H9 (cell line): ENCODE measurements at regions not wholly inside any gene's neighbourhood (a gene's known extent, or its start where the extent isn't known, plus 50 kb on each side); places are given as distances from the start of the nearest gene placed in this dataset.

Experiments used
- DNase-seq: peaks from one replicate; pipeline ENCODE4 v3.0.0-alpha.2; 2017
- H2AFZ ChIP-seq: one replicate; pipeline ENCODE4 v1.6.1; 2013; ENCODE audit warnings: mild to moderate bottlenecking, low read length, control low read depth, moderate library complexity
- H2AK5ac ChIP-seq: 2 replicates; pipeline ENCODE4 v1.6.1; 2013; ENCODE audit warnings: low read length, control low read depth, mixed read lengths; ENCODE audit not compliant: insufficient read length
- H2BK120ac ChIP-seq: one replicate; pipeline ENCODE4 v1.6.1; 2013; ENCODE audit warnings: low read depth, mild to moderate bottlenecking, low read length, control low read depth, inconsistent platforms; ENCODE audit not compliant: poor library complexity, severe bottlenecking
- H2BK12ac ChIP-seq: 2 replicates; pipeline ENCODE4 v1.6.1; 2013; ENCODE audit warnings: low read length, control low read depth, mixed read lengths, low read depth; ENCODE audit not compliant: insufficient read length
- H2BK15ac ChIP-seq: 2 replicates; pipeline ENCODE4 v1.6.1; 2013; ENCODE audit warnings: low read depth, low read length, control low read depth
- H2BK20ac ChIP-seq: one replicate; pipeline ENCODE4 v1.6.1; 2013; ENCODE audit warnings: low read depth, mild to moderate bottlenecking, low read length, control low read depth, inconsistent platforms; ENCODE audit not compliant: poor library complexity, severe bottlenecking
- H2BK5ac ChIP-seq: 2 replicates; pipeline ENCODE4 v1.6.1; 2013; ENCODE audit warnings: low read length, control low read depth, mixed read lengths; ENCODE audit not compliant: insufficient read length
- H3K14ac ChIP-seq: 2 replicates; pipeline ENCODE4 v1.6.1; 2013; ENCODE audit warnings: low read length, control low read depth; ENCODE audit not compliant: insufficient read depth
- H3K18ac ChIP-seq: 2 replicates; pipeline ENCODE4 v1.6.1; 2013; ENCODE audit warnings: low read depth, mild to moderate bottlenecking, mixed read lengths, low read length, control low read depth; ENCODE audit not compliant: insufficient read length
- H3K23ac ChIP-seq: 2 replicates; pipeline ENCODE4 v1.6.1; 2013; ENCODE audit warnings: low read length, control low read depth, mixed read lengths, low read depth; ENCODE audit not compliant: insufficient read length
- H3K23me2 ChIP-seq: 2 replicates; pipeline ENCODE4 v1.6.1; 2013; ENCODE audit warnings: low read depth, mild to moderate bottlenecking, mixed read lengths, low read length, control low read depth; ENCODE audit not compliant: insufficient read length, poor library complexity, severe bottlenecking
- H3K27ac ChIP-seq: 2 replicates; pipeline ENCODE4 v1.5.1; 2013; ENCODE audit warnings: low read length, control low read depth, mixed read lengths, low read depth; ENCODE audit not compliant: insufficient read length
- H3K27me3 ChIP-seq: 2 replicates; pipeline ENCODE4 v1.6.1; 2013; ENCODE audit warnings: low read length, control low read depth, inconsistent platforms; ENCODE audit not compliant: insufficient read depth
- H3K4ac ChIP-seq: 2 replicates; pipeline ENCODE4 v1.6.1; 2013; ENCODE audit warnings: low read depth, mild to moderate bottlenecking, control low read depth, inconsistent platforms, low read length, moderate library complexity
- H3K4me1 ChIP-seq: 2 replicates; pipeline ENCODE4 v1.6.1; 2013; ENCODE audit warnings: low read length, control low read depth, inconsistent platforms; ENCODE audit not compliant: insufficient read depth
- H3K4me2 ChIP-seq: 2 replicates; pipeline ENCODE4 v1.6.1; 2013; ENCODE audit warnings: low read length, control low read depth, mixed read lengths; ENCODE audit not compliant: insufficient read length, insufficient read depth
- H3K56ac ChIP-seq: 2 replicates; pipeline ENCODE4 v1.6.1; 2013; ENCODE audit warnings: low read depth, mild to moderate bottlenecking, mixed read lengths, low read length, control low read depth; ENCODE audit not compliant: insufficient read length
- H3K79me1 ChIP-seq: 2 replicates; pipeline ENCODE4 v1.6.1; 2013; ENCODE audit warnings: low read depth, mild to moderate bottlenecking, moderate library complexity, low read length, control low read depth, inconsistent platforms; ENCODE audit not compliant: insufficient read depth, poor library complexity, severe bottlenecking
- H3K79me2 ChIP-seq: 2 replicates; pipeline ENCODE4 v1.6.1; 2013; ENCODE audit warnings: low read length, control low read depth, inconsistent platforms; ENCODE audit not compliant: insufficient read depth
- H3K9ac ChIP-seq: 2 replicates; pipeline ENCODE4 v1.6.1; 2013; ENCODE audit warnings: low read length, control low read depth, mixed read lengths; ENCODE audit not compliant: insufficient read length; ENCODE audit errors: extremely low read depth
- H3K9me3 ChIP-seq: one replicate; pipeline ENCODE4 v1.6.1; 2013; ENCODE audit warnings: low read depth, low read length, inconsistent platforms; ENCODE audit not compliant: control insufficient read depth
- H3T11ph ChIP-seq: one replicate; pipeline ENCODE4 v1.6.1; 2013; ENCODE audit warnings: mild to moderate bottlenecking, low read length, control low read depth, inconsistent platforms
- H4K20me1 ChIP-seq: one replicate; pipeline ENCODE4 v1.6.1; 2013; ENCODE audit not compliant: control insufficient read depth, insufficient read length, insufficient read depth
- H4K5ac ChIP-seq: 2 replicates; pipeline ENCODE4 v1.6.1; 2013; ENCODE audit warnings: low read depth, mild to moderate bottlenecking, mixed read lengths, low read length, control low read depth; ENCODE audit not compliant: insufficient read length
- H4K8ac ChIP-seq: replicated peaks from 2 replicates; pipeline ENCODE4 v1.6.1; 2013; ENCODE audit warnings: low read length, control low read depth, mixed read lengths, low read depth; ENCODE audit not compliant: insufficient read length
- H4K91ac ChIP-seq: 2 replicates; pipeline ENCODE4 v1.6.1; 2013; ENCODE audit warnings: low read depth, mild to moderate bottlenecking, moderate library complexity, mixed read lengths, low read length, control low read depth; ENCODE audit not compliant: insufficient read length
- H3K27ac Mint-ChIP-seq, 3 experiments: 2 replicates in 2 of 3; 3 replicates in 1 of 3; pipeline ENCODE4 v1.8.0; 2020 to 2021; ENCODE audit warnings: mixed read lengths in 3 of 3, mild to moderate bottlenecking in 1 of 3, moderate library complexity in 1 of 3
- H3K27me3 Mint-ChIP-seq: 2 replicates; pipeline ENCODE4 v1.8.0; 2021; ENCODE audit warnings: low read depth, mild to moderate bottlenecking, moderate library complexity, mixed read lengths
- H3K36me3 Mint-ChIP-seq, 3 experiments: 2 replicates in 2 of 3; 3 replicates in 1 of 3; pipeline ENCODE4 v1.8.0; 2020 to 2021; ENCODE audit warnings: low read depth in 3 of 3, mixed read lengths in 3 of 3; ENCODE audit not compliant: insufficient read depth in 1 of 3
- H3K4me1 Mint-ChIP-seq, 2 experiments: 2 replicates each; pipeline ENCODE4 v1.8.0; 2020; ENCODE audit warnings: mixed read lengths in 2 of 2
- H3K4me3 Mint-ChIP-seq, 2 experiments: 2 replicates in 1 of 2; 3 replicates in 1 of 2; pipeline ENCODE4 v1.8.0; 2020 to 2021; ENCODE audit warnings: mild to moderate bottlenecking in 2 of 2, mixed read lengths in 2 of 2, moderate library complexity in 1 of 2
- H3K9me3 Mint-ChIP-seq, 2 experiments: 2 replicates in 1 of 2; 3 replicates in 1 of 2; pipeline ENCODE4 v1.8.0; 2020; ENCODE audit warnings: mild to moderate bottlenecking in 2 of 2, mixed read lengths in 2 of 2, moderate library complexity in 1 of 2
- TF ChIP-seq, protein P1 (sequence below): fragments of 200-600 bp; sonication (generic); conservative IDR thresholded peaks from 3 replicates; pipeline ENCODE4 v1.8.0; 2021; ENCODE audit warnings: antibody characterized with exemption, mild to moderate bottlenecking

DNA sequence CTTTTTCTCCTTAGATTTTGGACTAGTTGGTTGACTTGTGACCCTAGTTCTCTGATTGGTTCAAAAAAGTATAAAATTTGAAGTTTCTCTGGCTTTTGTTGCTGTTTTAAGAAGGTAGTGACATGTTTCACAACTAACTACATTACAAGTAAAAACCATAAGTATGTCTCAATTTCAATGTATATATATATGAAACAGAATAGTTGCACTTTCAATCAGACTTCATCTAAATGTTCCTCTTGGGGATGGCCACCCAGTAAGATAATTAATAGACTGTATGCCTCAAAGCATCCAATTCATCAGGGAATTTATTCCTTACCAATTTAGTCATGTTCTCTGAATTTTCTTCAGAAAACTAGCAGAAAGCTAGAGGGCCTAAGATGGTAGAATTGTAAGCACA is 259.7 kb downstream of the RPRM start:
- Mint-ChIP-seq H3K4me3 (no peak overlapping the region), H3K9me3 (no peaks in the 10 kb centered on the region), H3K4me1 (no peaks in the 10 kb centered on the region), H3K27ac (no peak overlapping the region), H3K36me3 (no peaks in the 10 kb centered on the region; a peak in 1 of 7 replicates), H3K27me3 (no peaks in the 10 kb centered on the region)
- no peak overlapping the region for H2AFZ ChIP-seq
- H2BK120ac ChIP-seq: no peak overlapping the region
- H3K27me3 ChIP-seq: no peaks in the 10 kb centered on the region
- H2BK5ac ChIP-seq: no peak overlapping the region
- no peaks in the 10 kb centered on the region for H3K79me2 ChIP-seq
- H3K23ac ChIP-seq: no peak overlapping the region
- no peaks in the 10 kb centered on the region for H3K79me1 ChIP-seq
- no peak overlapping the region for H2BK15ac ChIP-seq
- no peak overlapping the region for H4K8ac ChIP-seq
- H3K18ac ChIP-seq: no peak overlapping the region
- no peak overlapping the region for H2BK12ac ChIP-seq
- no peak overlapping the region for H3K14ac ChIP-seq
- H3K4me2 ChIP-seq: no peak overlapping the region
- H3K9ac ChIP-seq: no peak overlapping the region
- TF ChIP-seq, protein P1, sequence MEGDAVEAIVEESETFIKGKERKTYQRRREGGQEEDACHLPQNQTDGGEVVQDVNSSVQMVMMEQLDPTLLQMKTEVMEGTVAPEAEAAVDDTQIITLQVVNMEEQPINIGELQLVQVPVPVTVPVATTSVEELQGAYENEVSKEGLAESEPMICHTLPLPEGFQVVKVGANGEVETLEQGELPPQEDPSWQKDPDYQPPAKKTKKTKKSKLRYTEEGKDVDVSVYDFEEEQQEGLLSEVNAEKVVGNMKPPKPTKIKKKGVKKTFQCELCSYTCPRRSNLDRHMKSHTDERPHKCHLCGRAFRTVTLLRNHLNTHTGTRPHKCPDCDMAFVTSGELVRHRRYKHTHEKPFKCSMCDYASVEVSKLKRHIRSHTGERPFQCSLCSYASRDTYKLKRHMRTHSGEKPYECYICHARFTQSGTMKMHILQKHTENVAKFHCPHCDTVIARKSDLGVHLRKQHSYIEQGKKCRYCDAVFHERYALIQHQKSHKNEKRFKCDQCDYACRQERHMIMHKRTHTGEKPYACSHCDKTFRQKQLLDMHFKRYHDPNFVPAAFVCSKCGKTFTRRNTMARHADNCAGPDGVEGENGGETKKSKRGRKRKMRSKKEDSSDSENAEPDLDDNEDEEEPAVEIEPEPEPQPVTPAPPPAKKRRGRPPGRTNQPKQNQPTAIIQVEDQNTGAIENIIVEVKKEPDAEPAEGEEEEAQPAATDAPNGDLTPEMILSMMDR: no peak
- H2AK5ac ChIP-seq: no peak overlapping the region
- H4K5ac ChIP-seq: no peak overlapping the region
- H3T11ph ChIP-seq: no peak overlapping the region
- no peak for DNase-seq
- H2BK20ac ChIP-seq: no peak overlapping the region
- no peak overlapping the region for H3K27ac ChIP-seq
- H3K9me3 ChIP-seq: no peaks in the 10 kb centered on the region
- no peaks in the 10 kb centered on the region for H3K23me2 ChIP-seq
- no peaks in the 10 kb centered on the region for H4K20me1 ChIP-seq
- H3K4ac ChIP-seq: no peak overlapping the region
- no peak overlapping the region for H4K91ac ChIP-seq
- no peaks in the 10 kb centered on the region for H3K4me1 ChIP-seq
- H3K56ac ChIP-seq: no peak overlapping the region
